ENCODE measurements at regions not wholly inside any gene's neighbourhood (a gene's known extent, or its start where the extent isn't known, plus 50 kb on each side); places are given as distances from the start of the nearest gene placed in this dataset.

DNA sequence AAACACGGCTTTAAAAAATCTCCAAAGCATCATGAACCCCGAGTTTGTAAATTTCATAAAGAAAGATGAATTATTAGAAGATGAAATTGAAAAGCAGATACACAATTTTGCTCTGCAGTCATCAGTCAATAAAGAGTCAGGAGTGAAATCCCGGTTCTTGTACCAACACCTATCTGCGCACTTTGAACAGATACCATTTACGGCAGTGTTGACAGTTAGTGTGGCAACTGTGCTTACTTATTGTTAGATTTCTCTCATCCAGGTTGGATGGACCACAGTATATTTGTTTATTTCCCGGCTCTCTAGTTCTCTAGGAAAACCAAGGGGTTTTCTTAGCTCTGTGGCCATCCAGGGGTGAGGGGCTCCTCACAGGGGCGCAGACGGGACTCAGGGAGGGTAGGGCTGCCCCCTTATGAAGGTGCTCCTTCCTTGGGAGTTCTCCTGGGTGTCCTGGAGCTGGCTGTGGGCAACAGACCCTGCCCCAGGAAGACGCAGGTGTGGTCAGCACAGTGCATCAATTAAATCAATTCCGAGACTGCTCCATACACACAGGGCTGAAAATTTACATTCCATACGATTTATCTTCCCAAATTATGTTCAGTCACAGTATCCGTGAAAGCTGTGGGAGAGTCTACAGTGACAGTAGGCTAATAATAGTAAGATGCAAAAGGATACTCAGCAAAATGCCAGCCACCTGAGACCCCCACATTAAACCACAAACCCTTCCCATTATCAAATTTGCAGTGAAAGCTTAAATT, 107.0 kb upstream of the C1QTNF9B start:
- no peaks in the 10 kb centered on the region for H3K4me1 Mint-ChIP-seq (ENCODE audit: low read depth)
- DNase-seq: no peak
- peaks cover 2% of the 10 kb centered on the region for H3K27me3 Mint-ChIP-seq
- TF ChIP-seq, protein P1, sequence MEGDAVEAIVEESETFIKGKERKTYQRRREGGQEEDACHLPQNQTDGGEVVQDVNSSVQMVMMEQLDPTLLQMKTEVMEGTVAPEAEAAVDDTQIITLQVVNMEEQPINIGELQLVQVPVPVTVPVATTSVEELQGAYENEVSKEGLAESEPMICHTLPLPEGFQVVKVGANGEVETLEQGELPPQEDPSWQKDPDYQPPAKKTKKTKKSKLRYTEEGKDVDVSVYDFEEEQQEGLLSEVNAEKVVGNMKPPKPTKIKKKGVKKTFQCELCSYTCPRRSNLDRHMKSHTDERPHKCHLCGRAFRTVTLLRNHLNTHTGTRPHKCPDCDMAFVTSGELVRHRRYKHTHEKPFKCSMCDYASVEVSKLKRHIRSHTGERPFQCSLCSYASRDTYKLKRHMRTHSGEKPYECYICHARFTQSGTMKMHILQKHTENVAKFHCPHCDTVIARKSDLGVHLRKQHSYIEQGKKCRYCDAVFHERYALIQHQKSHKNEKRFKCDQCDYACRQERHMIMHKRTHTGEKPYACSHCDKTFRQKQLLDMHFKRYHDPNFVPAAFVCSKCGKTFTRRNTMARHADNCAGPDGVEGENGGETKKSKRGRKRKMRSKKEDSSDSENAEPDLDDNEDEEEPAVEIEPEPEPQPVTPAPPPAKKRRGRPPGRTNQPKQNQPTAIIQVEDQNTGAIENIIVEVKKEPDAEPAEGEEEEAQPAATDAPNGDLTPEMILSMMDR (IDR thresholded peaks at IDR 0.05): no peak
- CTCF ChIA-PET: no interaction called here
- POLR2A ChIA-PET: no interaction called here
- H3K4me3 Mint-ChIP-seq: no peak overlapping the region
- ATAC-seq: no peak
- no peak overlapping the region for H3K27ac Mint-ChIP-seq
- intact Hi-C loops (cut with micrococcal nuclease): no loop called here
- H3K36me3 Mint-ChIP-seq (ENCODE audit: low read depth): no peaks in the 10 kb centered on the region
- no peaks in the 10 kb centered on the region for H3K9me3 Mint-ChIP-seq

DNA sequence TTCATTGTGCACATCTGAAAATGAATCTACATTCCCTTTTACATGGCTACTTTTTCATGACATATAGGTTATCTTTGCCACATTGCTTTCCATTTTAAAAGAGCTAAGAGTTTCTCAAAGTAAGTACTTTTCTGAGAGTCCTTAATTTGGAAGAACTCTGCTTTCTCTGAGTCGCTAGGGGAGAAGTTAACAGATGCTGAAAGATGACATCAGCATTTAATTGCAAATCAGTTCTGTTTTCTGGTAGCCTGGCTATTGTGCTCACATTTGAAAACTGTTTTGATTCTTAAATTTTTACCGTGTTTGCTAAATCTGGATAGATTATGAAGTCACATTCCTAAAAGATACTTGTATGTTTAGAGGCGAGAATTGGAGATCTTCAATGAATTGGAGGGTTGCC, 107.7 kb upstream of the C1QTNF9B start:
- no peaks in the 10 kb centered on the region for H3K4me1 Mint-ChIP-seq (ENCODE audit: low read depth)

DNA sequence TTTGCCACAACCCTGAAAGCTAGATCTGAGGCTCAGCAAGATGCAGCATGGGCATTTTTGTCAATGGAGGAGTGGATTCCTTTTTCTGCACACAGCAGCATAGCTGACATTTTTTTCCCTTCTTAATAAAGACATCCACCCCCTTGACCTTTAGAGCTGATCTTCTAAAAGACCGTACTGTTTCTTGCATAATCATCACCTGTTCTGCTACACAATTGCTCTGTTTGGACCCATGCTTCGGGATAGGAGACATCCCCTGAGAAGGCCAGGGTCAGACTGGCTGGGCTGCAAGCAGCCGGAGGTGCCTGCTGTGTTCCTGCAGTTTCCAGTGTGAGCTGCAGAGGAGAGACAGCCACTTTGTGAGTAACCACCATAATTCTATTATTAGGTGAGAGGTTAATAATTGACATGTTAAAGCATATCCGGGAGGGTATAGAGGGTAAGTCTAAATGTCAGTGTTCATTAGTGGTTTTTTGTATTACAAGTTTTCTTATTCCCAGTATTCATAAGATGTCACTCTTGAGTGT, 108.5 kb upstream of the C1QTNF9B start:
- TF ChIP-seq, protein P1 (IDR thresholded peaks at IDR 0.05): no peak
- DNase-seq: no peak
- Mint-ChIP-seq H3K9me3 (no peaks in the 10 kb centered on the region), H3K27ac (no peak overlapping the region), H3K4me1 (ENCODE audit: low read depth) (no peaks in the 10 kb centered on the region), H3K27me3 (peaks cover 2% of the 10 kb centered on the region), H3K36me3 (ENCODE audit: low read depth) (no peaks in the 10 kb centered on the region), H3K4me3 (no peak overlapping the region)
- ATAC-seq: no peak
- CTCF ChIA-PET: interaction anchor here (0.9 kb wide), 1 partner anchor 14 kb away, joined by 4 read pairs; no protein-coding TSS in a partner anchor
- intact Hi-C loops (cut with micrococcal nuclease): no loop called here
- POLR2A ChIA-PET: interaction anchor here (0.6 kb wide), 1 partner anchor 53 kb away, joined by 3 read pairs; no protein-coding TSS in a partner anchor

More for the DNA sequence above, 107.7 kb upstream of the C1QTNF9B start:
- no peaks in the 10 kb centered on the region for H3K36me3 Mint-ChIP-seq (ENCODE audit: low read depth)
- intact Hi-C loops (cut with micrococcal nuclease): no loop called here
- no peak overlapping the region for H3K4me3 Mint-ChIP-seq
- no peak for ATAC-seq
- POLR2A ChIA-PET: no interaction called here
- DNase-seq: no peak
- TF ChIP-seq, protein P1 (IDR thresholded peaks at IDR 0.05): no peak
- H3K27me3 Mint-ChIP-seq: peaks cover 2% of the 10 kb centered on the region
- CTCF ChIA-PET: interaction anchor here (0.9 kb wide), 1 partner anchor 15 kb away, joined by 4 read pairs; no protein-coding TSS in a partner anchor
- no peaks in the 10 kb centered on the region for H3K9me3 Mint-ChIP-seq
- no peak overlapping the region for H3K27ac Mint-ChIP-seq

DNA sequence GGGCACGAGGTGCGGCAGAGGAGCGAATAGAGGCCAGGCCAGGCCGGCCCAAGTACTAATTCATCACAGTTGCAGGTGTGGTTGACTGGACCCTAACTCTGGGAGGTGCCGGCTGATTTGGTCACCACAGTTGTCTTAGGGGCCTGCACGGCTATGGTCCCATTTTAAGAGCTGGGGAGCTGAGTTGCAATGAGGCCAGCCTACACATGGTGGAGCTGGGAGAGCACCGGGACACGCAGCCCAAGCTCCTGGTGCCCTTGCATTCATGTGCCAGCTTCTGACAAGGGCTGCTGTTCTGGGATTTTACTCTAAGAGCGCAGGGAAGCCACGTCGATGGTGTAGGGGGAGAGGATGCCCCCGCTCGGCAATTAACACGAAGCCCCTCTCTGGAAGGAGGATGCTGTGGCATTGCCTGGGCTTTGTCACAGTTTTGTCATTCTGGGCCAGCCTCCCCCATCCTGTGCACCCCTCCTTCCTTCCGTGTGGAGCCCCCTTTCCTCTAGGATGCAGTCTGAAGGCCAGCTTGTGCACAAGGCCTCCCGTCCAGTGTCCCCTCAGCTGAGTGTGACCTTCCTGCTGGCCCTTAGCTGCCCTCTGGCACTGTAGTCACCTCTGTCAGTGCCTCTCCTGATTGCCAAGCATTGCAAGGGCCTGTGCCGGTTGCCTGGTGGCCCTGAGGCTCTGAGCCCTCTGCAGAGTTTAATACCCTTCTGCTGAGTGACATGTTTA, 109.4 kb upstream of the C1QTNF9B start:
- ATAC-seq (no peak), DNase-seq (no peak)
- Mint-ChIP-seq H3K4me3 (no peak overlapping the region), H3K9me3 (no peaks in the 10 kb centered on the region), H3K4me1 (ENCODE audit: low read depth) (no peaks in the 10 kb centered on the region), H3K27me3 (peaks cover 2% of the 10 kb centered on the region), H3K27ac (no peak overlapping the region), H3K36me3 (ENCODE audit: low read depth) (no peaks in the 10 kb centered on the region)
- TF ChIP-seq, protein P1 (IDR thresholded peaks at IDR 0.05): no peak
- ChIA-PET CTCF (interaction anchor here (1.7 kb wide), 1 partner anchor 13 kb away, joined by 5 read pairs; no protein-coding TSS in a partner anchor), POLR2A (interaction anchor here (0.7 kb wide), 1 partner anchor 91 kb away, joined by 3 read pairs; no protein-coding TSS in a partner anchor)
- intact Hi-C loops (cut with micrococcal nuclease): no loop called here
